ENCODE measurements at regions not wholly inside any gene's neighbourhood (a gene's known extent, or its start where the extent isn't known, plus 50 kb on each side); places are given as distances from the start of the nearest gene placed in this dataset.

DNA sequence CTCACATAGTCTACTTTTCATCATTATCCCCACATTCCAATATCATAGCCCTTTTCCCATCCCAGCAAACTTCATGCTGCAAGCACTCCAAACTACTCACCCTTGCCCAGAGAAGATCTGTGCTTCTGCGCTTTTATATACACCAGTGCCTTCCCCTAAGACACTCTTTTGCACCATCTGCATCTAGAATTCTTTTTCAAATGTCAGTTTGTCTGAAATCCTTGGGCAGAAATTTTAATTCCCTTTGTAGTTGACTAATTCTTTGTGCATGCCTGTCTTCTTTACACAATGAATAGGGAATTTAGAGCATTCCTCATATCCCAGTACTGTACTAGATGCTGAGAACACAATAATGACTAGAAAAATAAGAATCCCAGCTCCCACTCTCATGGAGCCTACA is 298.9 kb downstream of the KCNN2 start:
- no peaks in the 10 kb centered on the region for H3K4me1 ChIP-seq (ENCODE audit: insufficient read depth, poor library complexity, severe bottlenecking)
- no peaks in the 10 kb centered on the region for H3K27me3 ChIP-seq (ENCODE audit: insufficient read depth, poor library complexity, severe bottlenecking)
- H3K4me3 ChIP-seq (ENCODE audit: severe bottlenecking): no peak overlapping the region
- no peak for ATAC-seq (ENCODE audit: low read depth)
- TF ChIP-seq, protein P1, sequence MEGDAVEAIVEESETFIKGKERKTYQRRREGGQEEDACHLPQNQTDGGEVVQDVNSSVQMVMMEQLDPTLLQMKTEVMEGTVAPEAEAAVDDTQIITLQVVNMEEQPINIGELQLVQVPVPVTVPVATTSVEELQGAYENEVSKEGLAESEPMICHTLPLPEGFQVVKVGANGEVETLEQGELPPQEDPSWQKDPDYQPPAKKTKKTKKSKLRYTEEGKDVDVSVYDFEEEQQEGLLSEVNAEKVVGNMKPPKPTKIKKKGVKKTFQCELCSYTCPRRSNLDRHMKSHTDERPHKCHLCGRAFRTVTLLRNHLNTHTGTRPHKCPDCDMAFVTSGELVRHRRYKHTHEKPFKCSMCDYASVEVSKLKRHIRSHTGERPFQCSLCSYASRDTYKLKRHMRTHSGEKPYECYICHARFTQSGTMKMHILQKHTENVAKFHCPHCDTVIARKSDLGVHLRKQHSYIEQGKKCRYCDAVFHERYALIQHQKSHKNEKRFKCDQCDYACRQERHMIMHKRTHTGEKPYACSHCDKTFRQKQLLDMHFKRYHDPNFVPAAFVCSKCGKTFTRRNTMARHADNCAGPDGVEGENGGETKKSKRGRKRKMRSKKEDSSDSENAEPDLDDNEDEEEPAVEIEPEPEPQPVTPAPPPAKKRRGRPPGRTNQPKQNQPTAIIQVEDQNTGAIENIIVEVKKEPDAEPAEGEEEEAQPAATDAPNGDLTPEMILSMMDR (IDR thresholded peaks at IDR 0.05; ENCODE audit: poor library complexity, severe bottlenecking): no peak
- H3K9me3 ChIP-seq (ENCODE audit: severe bottlenecking): no peaks in the 10 kb centered on the region
- no peak for DNase-seq (ENCODE audit: low spot score)
- H3K36me3 ChIP-seq (ENCODE audit: low read depth): no peaks in the 10 kb centered on the region
- H3K27ac ChIP-seq (ENCODE audit: poor library complexity, severe bottlenecking): no peak overlapping the region

DNA sequence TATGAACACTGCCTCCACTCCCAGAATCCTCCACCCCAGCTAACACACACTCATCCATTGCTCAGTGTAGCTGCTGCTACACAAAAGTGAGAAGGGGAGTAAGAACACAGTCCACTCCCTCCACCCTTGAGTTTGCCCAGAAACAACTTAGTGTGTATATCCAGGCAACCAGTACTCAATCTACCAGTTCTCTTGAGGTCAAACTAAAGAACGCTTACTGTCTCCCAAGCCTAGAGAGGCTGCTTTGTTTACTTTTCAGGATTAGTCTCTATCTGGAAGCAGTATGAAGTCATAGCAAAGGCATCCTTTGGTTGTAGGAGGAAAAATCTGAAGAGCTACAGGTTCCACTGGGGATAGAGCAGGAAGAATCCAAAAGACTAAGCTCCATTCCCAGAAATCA is 296.3 kb downstream of the KCNN2 start:
- H3K4me1 ChIP-seq (ENCODE audit: insufficient read depth, poor library complexity, severe bottlenecking): no peaks in the 10 kb centered on the region
- ATAC-seq (ENCODE audit: low read depth) (no peak), DNase-seq (ENCODE audit: low spot score) (no peak)
- no peak overlapping the region for H3K4me3 ChIP-seq (ENCODE audit: severe bottlenecking)
- TF ChIP-seq, protein P1 (IDR thresholded peaks at IDR 0.05; ENCODE audit: poor library complexity, severe bottlenecking): no peak
- H3K9me3 ChIP-seq (ENCODE audit: severe bottlenecking): no peaks in the 10 kb centered on the region
- H3K27me3 ChIP-seq (ENCODE audit: insufficient read depth, poor library complexity, severe bottlenecking): no peaks in the 10 kb centered on the region
- H3K36me3 ChIP-seq (ENCODE audit: low read depth): no peaks in the 10 kb centered on the region
- H3K27ac ChIP-seq (ENCODE audit: poor library complexity, severe bottlenecking): no peak overlapping the region

DNA sequence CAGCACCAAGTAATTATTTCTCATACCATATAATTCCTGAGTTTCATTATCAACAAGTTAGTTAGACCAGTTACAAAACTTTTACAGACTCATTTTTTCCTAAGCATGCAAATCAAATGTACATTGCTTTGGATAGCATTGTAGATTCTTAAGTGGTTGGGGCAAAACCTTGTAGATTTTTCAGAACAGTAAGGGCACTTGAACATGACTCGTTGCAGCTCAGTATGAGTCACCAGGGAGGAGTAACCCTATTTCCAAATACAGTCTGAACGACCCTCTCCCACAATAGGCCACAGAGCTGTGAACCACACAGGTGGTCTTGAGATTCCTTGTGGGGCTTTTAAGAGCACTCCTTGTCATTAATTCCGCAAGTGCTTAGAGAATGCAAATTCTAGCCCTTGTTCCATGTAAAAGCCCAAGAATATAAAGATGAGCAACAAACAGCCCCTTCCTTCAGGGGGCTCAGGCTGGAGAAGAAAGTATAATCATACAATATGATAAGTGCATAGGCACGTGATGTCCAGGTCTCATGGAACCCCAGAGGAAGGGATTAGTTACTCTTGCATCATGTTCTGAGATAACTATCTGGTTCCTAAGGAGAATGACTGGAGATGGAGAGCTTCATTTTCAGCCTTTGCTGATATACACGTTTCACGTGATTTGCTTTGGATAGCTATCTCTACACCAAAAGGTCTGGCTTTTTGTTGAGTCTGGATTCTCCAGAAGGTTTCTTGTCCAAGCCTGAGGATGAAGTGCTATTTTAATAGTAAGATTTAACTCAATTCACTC is 295.7 kb downstream of the KCNN2 start:
- TF ChIP-seq, protein P1 (IDR thresholded peaks at IDR 0.05; ENCODE audit: poor library complexity, severe bottlenecking): no peak
- no peaks in the 10 kb centered on the region for H3K27me3 ChIP-seq (ENCODE audit: insufficient read depth, poor library complexity, severe bottlenecking)
- ATAC-seq (ENCODE audit: low read depth) (no peak), DNase-seq (ENCODE audit: low spot score) (no peak)
- H3K36me3 ChIP-seq (ENCODE audit: low read depth): no peaks in the 10 kb centered on the region
- no peak overlapping the region for H3K27ac ChIP-seq (ENCODE audit: poor library complexity, severe bottlenecking)
- H3K4me1 ChIP-seq (ENCODE audit: insufficient read depth, poor library complexity, severe bottlenecking): no peaks in the 10 kb centered on the region
- no peak overlapping the region for H3K4me3 ChIP-seq (ENCODE audit: severe bottlenecking)
- H3K9me3 ChIP-seq (ENCODE audit: severe bottlenecking): no peaks in the 10 kb centered on the region

DNA sequence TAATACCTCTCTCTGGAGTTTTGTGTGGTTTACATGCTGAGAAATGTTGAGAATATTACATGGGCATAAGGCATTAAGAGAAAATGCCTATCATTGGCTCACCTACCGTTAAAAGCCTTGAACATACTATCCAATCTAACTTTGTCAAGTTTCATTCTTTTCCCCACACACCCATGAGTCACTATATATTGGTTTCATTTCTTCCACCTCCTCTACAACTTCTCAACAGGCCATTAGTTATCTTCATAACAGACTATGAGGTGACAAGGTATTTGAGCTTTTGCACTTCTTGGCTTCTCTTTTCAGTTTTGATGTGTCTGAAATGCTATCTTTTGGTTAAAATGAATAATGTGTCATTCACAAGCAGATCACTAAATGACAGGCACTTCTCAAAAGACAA is 288.0 kb downstream of the KCNN2 start:
- H3K9me3 ChIP-seq (ENCODE audit: severe bottlenecking): peaks cover 2% of the 10 kb centered on the region
- H3K4me3 ChIP-seq (ENCODE audit: severe bottlenecking): no peak overlapping the region
- H3K4me1 ChIP-seq (ENCODE audit: insufficient read depth, poor library complexity, severe bottlenecking): no peaks in the 10 kb centered on the region
- DNase-seq (ENCODE audit: low spot score) (no peak), ATAC-seq (ENCODE audit: low read depth) (no peak)
- no peaks in the 10 kb centered on the region for H3K27me3 ChIP-seq (ENCODE audit: insufficient read depth, poor library complexity, severe bottlenecking)
- H3K36me3 ChIP-seq (ENCODE audit: low read depth): no peaks in the 10 kb centered on the region
- no peak overlapping the region for H3K27ac ChIP-seq (ENCODE audit: poor library complexity, severe bottlenecking)
- TF ChIP-seq, protein P1 (IDR thresholded peaks at IDR 0.05; ENCODE audit: poor library complexity, severe bottlenecking): no peak

DNA sequence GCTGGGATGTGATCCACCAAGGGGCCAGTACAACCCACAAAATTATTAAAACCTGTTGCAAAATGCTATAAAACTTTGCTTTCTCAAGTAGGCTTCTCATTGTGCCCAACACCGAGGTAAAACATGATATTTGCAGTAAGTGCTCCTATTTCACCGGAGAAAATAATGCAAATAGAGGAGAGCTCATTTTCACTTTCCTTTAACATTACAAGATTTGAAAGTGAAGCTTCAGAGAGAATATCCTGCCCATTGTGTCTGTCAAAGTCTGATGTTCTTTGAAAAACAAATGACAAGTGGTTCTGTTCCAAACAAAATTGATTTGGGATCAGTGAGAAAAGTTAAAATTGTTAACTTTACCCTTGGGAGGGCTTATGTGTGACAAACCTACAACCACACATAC is 287.1 kb downstream of the KCNN2 start:
- DNase-seq (ENCODE audit: low spot score): no peak
- no peak for ATAC-seq (ENCODE audit: low read depth)
- Histone ChIP-seq H3K9me3 (ENCODE audit: severe bottlenecking) (peaks cover 2% of the 10 kb centered on the region), H3K4me3 (ENCODE audit: severe bottlenecking) (no peak overlapping the region), H3K36me3 (ENCODE audit: low read depth) (no peaks in the 10 kb centered on the region), H3K4me1 (ENCODE audit: insufficient read depth, poor library complexity, severe bottlenecking) (no peaks in the 10 kb centered on the region), H3K27me3 (ENCODE audit: insufficient read depth, poor library complexity, severe bottlenecking) (no peaks in the 10 kb centered on the region), H3K27ac (ENCODE audit: poor library complexity, severe bottlenecking) (no peak overlapping the region)
- TF ChIP-seq, protein P1 (IDR thresholded peaks at IDR 0.05; ENCODE audit: poor library complexity, severe bottlenecking): no peak

Measured in RWPE2 (cell line).